Panc1 (cell line): ENCODE measurements at regions not wholly inside any gene's neighbourhood (a gene's known extent, or its start where the extent isn't known, plus 50 kb on each side); places are given as distances from the start of the nearest gene placed in this dataset.

Source experiments
- ATAC-seq: fragments of 200-7000 bp; cut with Tn5 transposase; 2 replicates; pipeline ENCODE4 v1.9.1; 2020; ENCODE audit warnings: mild to moderate bottlenecking, moderate library complexity
- BruUV-seq: library from RNA; stranded (reverse); fragments of 400-500 nt; replicated peaks from 2 replicates; lab custom pipeline; 2021; lab: Mats Ljungman, UMichigan
- CTCF ChIA-PET: fragments of 300-600 bp; sonication (Branson Sonifier 250); formaldehyde crosslinking; loops from one replicate; lab custom pipeline; 2022; ENCODE audit warnings: antibody characterized with exemption; lab: Charles Lee
- POLR2A ChIA-PET: fragments of 300-600 bp; sonication (Branson Sonifier 250); formaldehyde crosslinking; loops from one replicate; lab custom pipeline; 2022; ENCODE audit warnings: antibody characterized with exemption; lab: Charles Lee
- DNase-seq: peaks from one replicate; pipeline ENCODE4 v3.0.0-alpha.2; 2010; ENCODE audit warnings: low read depth, low spot score
- H3K27ac ChIP-seq: 2 replicates; pipeline ENCODE4 v1.5.1; 2011; ENCODE audit warnings: mild to moderate bottlenecking, low read length, inconsistent platforms
- H3K27me3 ChIP-seq: fragments of 200-500 bp; sonication (Bioruptor generic); 2 replicates; pipeline ENCODE4 v1.6.0; 2014; ENCODE audit warnings: low read length, inconsistent platforms; ENCODE audit not compliant: control insufficient read depth, insufficient read depth
- H3K36me3 ChIP-seq: fragments of 200-500 bp; sonication (Bioruptor generic); 2 replicates; pipeline ENCODE4 v1.5.1; 2014; ENCODE audit warnings: inconsistent platforms, mild to moderate bottlenecking, low read length, moderate library complexity; ENCODE audit not compliant: control insufficient read depth, insufficient read depth
- H3K4me1 ChIP-seq: 2 replicates; pipeline ENCODE4 v1.5.1; 2011; ENCODE audit warnings: inconsistent platforms, mild to moderate bottlenecking, low read length, moderate library complexity; ENCODE audit not compliant: control insufficient read depth, insufficient read depth
- H3K4me3 ChIP-seq, 2 experiments: 2 replicates each; pipeline ENCODE4 v1.5.1; 2011 to 2012; ENCODE audit warnings: low read depth in 2 of 2, low read length in 2 of 2, mild to moderate bottlenecking in 2 of 2, inconsistent platforms in 1 of 2, moderate library complexity in 1 of 2
- H3K9me3 ChIP-seq: fragments of 200-500 bp; sonication (Bioruptor generic); 2 replicates; pipeline ENCODE4 v1.5.1; 2014; ENCODE audit warnings: low read depth, mild to moderate bottlenecking, inconsistent platforms, low read length, moderate library complexity; ENCODE audit not compliant: control insufficient read depth, insufficient read depth
- CTCF ChIP-seq: fragments of 450-650 bp; IDR thresholded peaks from 2 replicates; pipeline ENCODE4 v1.5.1; 2017; ENCODE audit warnings: mild to moderate bottlenecking
- POLR2AphosphoS5 ChIP-seq: IDR thresholded peaks from 2 replicates; pipeline ENCODE4 v1.6.1; 2012; ENCODE audit warnings: mild to moderate bottlenecking, low read depth, low read length, moderate library complexity
- REST ChIP-seq, 2 experiments: IDR thresholded peaks; 2 replicates each; pipeline ENCODE4 v1.6.1; 2011 to 2012; ENCODE audit warnings: low read depth in 2 of 2, control low read depth in 1 of 2, low read length in 1 of 2, mild to moderate bottlenecking in 1 of 2, moderate library complexity in 1 of 2; ENCODE audit not compliant: insufficient read depth in 1 of 2
- SIN3A ChIP-seq: IDR thresholded peaks from 2 replicates; pipeline ENCODE4 v1.6.1; 2012; ENCODE audit warnings: low read depth, mild to moderate bottlenecking, low read length, moderate library complexity, borderline replicate concordance; ENCODE audit not compliant: insufficient read depth
- TCF7L2 ChIP-seq: IDR thresholded peaks from 2 replicates; pipeline ENCODE4 v1.6.1; 2011; ENCODE audit warnings: mild to moderate bottlenecking, low read depth, low read length, inconsistent platforms
- in situ Hi-C: cut with HindIII; loops from 2 replicates; pipeline ENCODE4 v1.10.0; 2016; ENCODE audit warnings: low sequenced_read_pairs, low pct_unique_long_range_greater_than_20kb
- intact Hi-C: fragments of 100-400 bp; cut with micrococcal nuclease; formaldehyde crosslinking; loops from one replicate; pipeline ENCODE4 v1.10.0; 2022; ENCODE audit not compliant: unreplicated experiment

- H3K9me3 ChIP-seq = no peaks in the 10 kb centered on the region
- ChIA-PET CTCF (no interaction called here), POLR2A (no interaction called here)
- in situ Hi-C loops = no loop called here
- no peak overlapping the region for H3K27ac ChIP-seq
- TF ChIP-seq CTCF (peak; percentile 20; the same call in 1 of the 2 replicates), TCF7L2 (no peak)
- intact Hi-C loops = loop anchor here (10.0 kb wide), 1 partner anchor 630 kb away; no protein-coding TSS in a partner anchor
- H3K27me3 ChIP-seq = no peaks in the 10 kb centered on the region
- H3K4me3 ChIP-seq = no peak overlapping the region
- no TSS peak for BruUV-seq
- no peaks in the 10 kb centered on the region for H3K36me3 ChIP-seq
- no peaks in the 10 kb centered on the region for H3K4me1 ChIP-seq
- DNase-seq (no peak), ATAC-seq (no peak)
These were observed 656.8 kb downstream of the METTL4 start for GRCh38 chr18:1914489-1914888.

- H3K27me3 ChIP-seq = no peaks in the 10 kb centered on the region
- ATAC-seq (no peak), DNase-seq (no peak)
- H3K36me3 ChIP-seq = no peaks in the 10 kb centered on the region
- H3K27ac ChIP-seq = no peak overlapping the region
- H3K4me1 ChIP-seq = no peaks in the 10 kb centered on the region
- CTCF ChIA-PET = no interaction called here
- in situ Hi-C loops (no loop called here), intact Hi-C loops (loop anchor here (10.0 kb wide), 1 partner anchor 628 kb away; no protein-coding TSS in a partner anchor)
- H3K4me3 ChIP-seq = no peak overlapping the region
- TF ChIP-seq REST (IDR thresholded peaks at IDR 0.05; ENCODE audit: insufficient read depth in 1 of 2, low read depth in 2 of 2, low read length in 1 of 2) (no peak), POLR2AphosphoS5 (no peak), TCF7L2 (no peak), SIN3A (no peak), CTCF (no peak)
- no peaks in the 10 kb centered on the region for H3K9me3 ChIP-seq
- POLR2A ChIA-PET = no interaction called here
- no TSS peak for BruUV-seq
These were observed 654.3 kb downstream of the METTL4 start for GRCh38 chr18:1916869-1917523.
